PC-3 (cell line): ENCODE measurements at regions not wholly inside any gene's neighbourhood (a gene's known extent, or its start where the extent isn't known, plus 50 kb on each side); places are given as distances from the start of the nearest gene placed in this dataset.

Experiments
- ATAC-seq: fragments of 200-7000 bp; cut with Tn5 transposase; 2 replicates; pipeline ENCODE4 v1.9.1; 2020; ENCODE audit warnings: mild to moderate bottlenecking, moderate library complexity
- BruUV-seq: library from RNA; stranded (reverse); fragments of 400-500 nt; replicated peaks from 2 replicates; lab custom pipeline; 2021; lab: Mats Ljungman, UMichigan
- CTCF ChIA-PET: fragments of 300-600 bp; sonication (Branson Sonifier 250); formaldehyde crosslinking; loops from one replicate; lab custom pipeline; 2022; ENCODE audit warnings: antibody characterized with exemption; lab: Charles Lee
- POLR2A ChIA-PET: fragments of 300-600 bp; sonication (Branson Sonifier 250); formaldehyde crosslinking; loops from one replicate; lab custom pipeline; 2022; ENCODE audit warnings: antibody characterized with exemption; ENCODE audit not compliant: unreplicated experiment; lab: Charles Lee
- DNase-seq: peaks from one replicate; pipeline ENCODE4 v3.0.0-alpha.2; 2015
- H2AFZ ChIP-seq: fragments of 300-600 bp; sonication (generic); 2 replicates; pipeline ENCODE4 v1.6.0; 2016; ENCODE audit warnings: antibody characterized with exemption, low read length
- H3F3A ChIP-seq: fragments of 300-600 bp; sonication (generic); one replicate; pipeline ENCODE4 v1.6.0; 2017; ENCODE audit warnings: antibody characterized with exemption, low read length, control low read depth, mild to moderate bottlenecking; ENCODE audit not compliant: unreplicated experiment
- H3K27ac ChIP-seq: fragments of 300-600 bp; sonication (generic); 2 replicates; pipeline ENCODE4 v1.5.1; 2016; ENCODE audit warnings: mild to moderate bottlenecking, low read length
- H3K27me3 ChIP-seq: fragments of 300-600 bp; sonication (generic); 2 replicates; pipeline ENCODE4 v1.6.1; 2016; ENCODE audit warnings: low read length, mixed read lengths
- H3K36me3 ChIP-seq: fragments of 300-600 bp; sonication (generic); 2 replicates; pipeline ENCODE4 v1.6.1; 2016; ENCODE audit warnings: low read depth, mixed run types, low read length, mixed read lengths
- H3K4me1 ChIP-seq: fragments of 300-600 bp; sonication (generic); 2 replicates; pipeline ENCODE4 v1.5.1; 2016; ENCODE audit warnings: low read length; ENCODE audit not compliant: insufficient read depth
- H3K4me2 ChIP-seq: fragments of 300-600 bp; sonication (generic); 2 replicates; pipeline ENCODE4 v1.6.0; 2016; ENCODE audit warnings: low read length
- H3K4me3 ChIP-seq: fragments of 300-600 bp; sonication (generic); 2 replicates; pipeline ENCODE4 v1.5.1; 2016; ENCODE audit warnings: mild to moderate bottlenecking, low read length, mixed read lengths
- H3K79me2 ChIP-seq: fragments of 300-600 bp; sonication (generic); 2 replicates; pipeline ENCODE4 v1.6.1; 2017; ENCODE audit warnings: low read length, mixed read lengths
- H3K9ac ChIP-seq: fragments of 300-600 bp; sonication (generic); 2 replicates; pipeline ENCODE4 v1.6.0; 2016; ENCODE audit warnings: mild to moderate bottlenecking, low read length
- H3K9me2 ChIP-seq: fragments of 300-600 bp; sonication (generic); replicated peaks from 2 replicates; pipeline ENCODE4 v1.6.1; 2016; ENCODE audit warnings: mixed run types, low read length, mixed read lengths
- H3K9me3 ChIP-seq: fragments of 300-600 bp; sonication (generic); 2 replicates; pipeline ENCODE4 v1.6.1; 2016; ENCODE audit warnings: low read length, mixed read lengths
- H4K20me1 ChIP-seq: fragments of 300-600 bp; sonication (generic); 2 replicates; pipeline ENCODE4 v1.6.1; 2016; ENCODE audit warnings: low read length, mixed read lengths
- EZH2 ChIP-seq: fragments of 300-600 bp; sonication (generic); IDR thresholded peaks from one replicate; pipeline ENCODE4 v1.6.1; 2017; ENCODE audit warnings: antibody characterized with exemption, mild to moderate bottlenecking, low read length; ENCODE audit not compliant: unreplicated experiment
- EZH2phosphoT487 ChIP-seq: fragments of 300-600 bp; sonication (generic); IDR thresholded peaks from 2 replicates; pipeline ENCODE4 v1.6.1; 2018; ENCODE audit warnings: mild to moderate bottlenecking, antibody characterized with exemption, low read length, borderline replicate concordance
- intact Hi-C: fragments of 100-400 bp; cut with micrococcal nuclease; formaldehyde crosslinking; loops from 2 replicates; pipeline ENCODE4 v1.9.0; 2023
- TF ChIP-seq, protein P1 (sequence below): fragments of 300-600 bp; sonication (generic); conservative IDR thresholded peaks from 2 replicates; pipeline ENCODE4 v1.5.1; 2017; ENCODE audit warnings: antibody characterized with exemption, low read depth, mild to moderate bottlenecking, low read length

DNA sequence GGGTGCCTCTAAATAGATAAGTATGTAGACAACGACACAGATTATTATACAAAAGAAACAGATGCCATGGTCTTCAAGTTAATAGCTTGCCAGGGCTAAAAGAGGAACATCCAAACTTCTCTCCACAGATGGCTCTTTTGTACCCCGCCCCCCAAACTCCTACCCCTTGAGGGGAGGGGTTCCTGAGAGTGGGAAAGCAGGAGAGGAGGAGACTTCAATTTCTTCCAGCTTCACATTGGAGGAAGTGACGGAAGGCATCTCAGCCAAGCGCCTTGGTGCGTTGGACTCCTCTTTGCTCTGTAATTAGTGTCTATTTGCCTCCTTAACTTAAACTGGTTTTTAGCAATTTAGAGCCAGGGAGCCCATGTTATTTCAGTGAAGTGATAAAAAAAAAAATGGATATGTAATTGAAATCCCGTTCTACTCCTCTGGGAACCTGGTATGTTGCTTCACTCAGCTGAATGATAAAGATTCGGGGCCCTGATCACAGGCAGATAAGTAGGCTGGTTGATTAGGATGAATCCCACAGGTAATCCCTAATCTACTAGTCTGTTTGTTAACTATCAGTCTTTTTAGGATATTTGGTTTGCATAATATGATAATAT lies 580.9 kb upstream of the CADM1 start:
- TF ChIP-seq EZH2 (no peak), EZH2phosphoT487 (no peak)
- TF ChIP-seq, protein P1, sequence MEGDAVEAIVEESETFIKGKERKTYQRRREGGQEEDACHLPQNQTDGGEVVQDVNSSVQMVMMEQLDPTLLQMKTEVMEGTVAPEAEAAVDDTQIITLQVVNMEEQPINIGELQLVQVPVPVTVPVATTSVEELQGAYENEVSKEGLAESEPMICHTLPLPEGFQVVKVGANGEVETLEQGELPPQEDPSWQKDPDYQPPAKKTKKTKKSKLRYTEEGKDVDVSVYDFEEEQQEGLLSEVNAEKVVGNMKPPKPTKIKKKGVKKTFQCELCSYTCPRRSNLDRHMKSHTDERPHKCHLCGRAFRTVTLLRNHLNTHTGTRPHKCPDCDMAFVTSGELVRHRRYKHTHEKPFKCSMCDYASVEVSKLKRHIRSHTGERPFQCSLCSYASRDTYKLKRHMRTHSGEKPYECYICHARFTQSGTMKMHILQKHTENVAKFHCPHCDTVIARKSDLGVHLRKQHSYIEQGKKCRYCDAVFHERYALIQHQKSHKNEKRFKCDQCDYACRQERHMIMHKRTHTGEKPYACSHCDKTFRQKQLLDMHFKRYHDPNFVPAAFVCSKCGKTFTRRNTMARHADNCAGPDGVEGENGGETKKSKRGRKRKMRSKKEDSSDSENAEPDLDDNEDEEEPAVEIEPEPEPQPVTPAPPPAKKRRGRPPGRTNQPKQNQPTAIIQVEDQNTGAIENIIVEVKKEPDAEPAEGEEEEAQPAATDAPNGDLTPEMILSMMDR, result no peak
- no peak for ATAC-seq

DNA sequence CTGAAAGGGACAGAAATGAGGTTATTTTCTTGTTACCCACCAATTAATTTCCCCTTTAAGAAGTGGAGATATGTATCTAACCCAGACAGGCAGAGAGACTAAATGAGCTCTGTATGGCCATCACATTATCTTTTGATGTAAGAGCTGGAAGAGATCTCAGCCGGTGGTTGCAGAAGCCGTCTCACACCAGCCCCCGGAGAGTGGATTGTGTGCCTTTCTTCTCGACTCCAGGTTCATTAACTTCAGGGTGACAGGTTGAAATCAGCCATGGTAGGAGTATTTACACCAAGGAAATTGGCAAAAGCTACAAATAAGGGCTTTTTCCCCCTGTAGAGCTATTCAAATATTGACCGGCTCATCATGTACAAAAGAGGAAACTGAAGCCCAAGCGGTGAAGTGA lies 580.3 kb upstream of the CADM1 start:
- H2AFZ ChIP-seq, result no peak overlapping the region
- ATAC-seq (no peak), DNase-seq (no peak)
- no peaks in the 10 kb centered on the region for H3K27me3 ChIP-seq
- CTCF ChIA-PET, result no interaction called here
- H3K36me3 ChIP-seq, result no peaks in the 10 kb centered on the region
- H3K4me1 ChIP-seq, result no peaks in the 10 kb centered on the region
- TF ChIP-seq, protein P1, result no peak
- TF ChIP-seq EZH2 (no peak), EZH2phosphoT487 (no peak)
- no peak overlapping the region for H3K4me3 ChIP-seq
- no peaks in the 10 kb centered on the region for H3K9me2 ChIP-seq
- no peak overlapping the region for H3K4me2 ChIP-seq
- H3K9ac ChIP-seq, result no peak overlapping the region
- peaks cover 13% of the 10 kb centered on the region; the same call in 1 of the 2 replicates for H3K9me3 ChIP-seq
- H3K79me2 ChIP-seq, result no peaks in the 10 kb centered on the region
- no peaks in the 10 kb centered on the region for H3F3A ChIP-seq
- H4K20me1 ChIP-seq, result no peaks in the 10 kb centered on the region
- intact Hi-C loops, result no loop called here
- POLR2A ChIA-PET, result no interaction called here
- no peak overlapping the region for H3K27ac ChIP-seq
- no TSS peak for BruUV-seq

More for the DNA sequence above, 580.9 kb upstream of the CADM1 start:
- no peak overlapping the region for H3K27ac ChIP-seq
- no peaks in the 10 kb centered on the region for H3K36me3 ChIP-seq
- no TSS peak for BruUV-seq
- no peaks in the 10 kb centered on the region for H3K4me1 ChIP-seq
- no peaks in the 10 kb centered on the region for H3F3A ChIP-seq
- H2AFZ ChIP-seq, result no peak overlapping the region
- H3K9me2 ChIP-seq, result no peaks in the 10 kb centered on the region
- H3K9ac ChIP-seq, result no peak overlapping the region
- H3K4me3 ChIP-seq, result no peak overlapping the region
- ChIA-PET CTCF (no interaction called here), POLR2A (no interaction called here)
- peaks cover 13% of the 10 kb centered on the region; the same call in 1 of the 2 replicates for H3K9me3 ChIP-seq
- no peaks in the 10 kb centered on the region for H3K27me3 ChIP-seq
- no peak for DNase-seq
- H3K79me2 ChIP-seq, result no peaks in the 10 kb centered on the region
- no peaks in the 10 kb centered on the region for H4K20me1 ChIP-seq
- no peak overlapping the region for H3K4me2 ChIP-seq
- intact Hi-C loops, result no loop called here

DNA sequence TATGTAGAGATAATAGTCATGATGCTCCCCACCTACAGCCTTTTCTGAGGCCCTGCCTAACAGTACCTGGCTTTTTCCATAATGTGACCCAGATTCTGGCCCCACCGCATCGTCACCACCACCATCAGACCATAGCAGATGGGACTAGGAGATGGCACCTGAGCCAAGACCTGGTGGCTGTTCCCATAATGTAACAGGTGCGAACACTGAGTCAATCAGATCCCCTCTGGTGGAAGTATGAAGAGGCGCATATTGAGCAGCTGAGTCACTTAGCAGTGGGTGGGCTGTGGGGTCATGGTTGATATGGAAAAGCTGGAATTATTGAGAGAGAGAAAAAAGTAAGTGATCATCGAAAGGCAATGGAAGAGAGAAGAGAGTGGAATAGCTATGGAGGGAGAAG lies 578.0 kb upstream of the CADM1 start:
- Histone ChIP-seq H2AFZ (no peak overlapping the region), H3K4me2 (no peak overlapping the region), H3K27ac (no peak overlapping the region), H3K4me3 (no peak overlapping the region), H3F3A (no peaks in the 10 kb centered on the region), H3K79me2 (no peaks in the 10 kb centered on the region), H3K4me1 (no peaks in the 10 kb centered on the region), H4K20me1 (no peaks in the 10 kb centered on the region), H3K9me2 (no peaks in the 10 kb centered on the region), H3K36me3 (no peaks in the 10 kb centered on the region), H3K9ac (no peak overlapping the region), H3K9me3 (peaks cover 13% of the 10 kb centered on the region; the same call in 1 of the 2 replicates), H3K27me3 (no peaks in the 10 kb centered on the region)
- no TSS peak for BruUV-seq
- intact Hi-C loops, result no loop called here
- ChIA-PET CTCF (no interaction called here), POLR2A (no interaction called here)
- no peak for DNase-seq
- TF ChIP-seq, protein P1, result no peak
- TF ChIP-seq EZH2 (no peak), EZH2phosphoT487 (no peak)
- ATAC-seq, result no peak
